ENCODE measurements at regions not wholly inside any gene's neighbourhood (a gene's known extent, or its start where the extent isn't known, plus 50 kb on each side); places are given as distances from the start of the nearest gene placed in this dataset.

GRCh38 chr18:25451077-25451658 lies 99.2 kb upstream of the ZNF521 start:
- H3K27me3 Mint-ChIP-seq (ENCODE audit: low read depth in 2 of 2) = peaks cover under 1 to 3% of the 10 kb centered on the region in 2 donors
- no peak overlapping the region for H3K27ac ChIP-seq (ENCODE audit: low read length)
- no peak for TF ChIP-seq CTCF (IDR thresholded peaks at IDR 0.05)
- no peak overlapping the region for H3K4me3 ChIP-seq (ENCODE audit: low read length)
- no peaks in the 10 kb centered on the region for H3K36me3 Mint-ChIP-seq
- no peak for ATAC-seq
- 91% methylated on average over 5 of the region's 5 CpGs for WGBS (ENCODE audit: insufficient coverage)
- H3K4me1 ChIP-seq (ENCODE audit: control insufficient read depth, insufficient read depth, low read length) = no peaks in the 10 kb centered on the region
- H3K36me3 ChIP-seq (ENCODE audit: control insufficient read depth, insufficient read depth, low read length) = no peaks in the 10 kb centered on the region
- intact Hi-C loops (cut with micrococcal nuclease) = no loop called here
- H3K9me3 Mint-ChIP-seq = peaks cover 2 to 7% of the 10 kb centered on the region in 2 donors
- H3K9me3 ChIP-seq (ENCODE audit: control insufficient read depth, insufficient read depth, low read length) = no peaks in the 10 kb centered on the region
- no peak overlapping the region for H3K27ac Mint-ChIP-seq
- DNase-seq = no peak
- H3K4me1 Mint-ChIP-seq = no peaks in the 10 kb centered on the region
- no peaks in the 10 kb centered on the region for H3K27me3 ChIP-seq (ENCODE audit: control insufficient read depth, insufficient read depth, low read length)
- H3K4me3 Mint-ChIP-seq = no peak overlapping the region

GRCh38 chr18:25449046-25449445 lies 97.1 kb upstream of the ZNF521 start:
- no peak overlapping the region for H3K4me3 Mint-ChIP-seq
- intact Hi-C loops (cut with micrococcal nuclease) = no loop called here
- Histone ChIP-seq H3K27me3 (ENCODE audit: control insufficient read depth, insufficient read depth, low read length) (no peaks in the 10 kb centered on the region), H3K27ac (ENCODE audit: low read length) (no peak overlapping the region), H3K4me3 (ENCODE audit: low read length) (no peak overlapping the region), H3K9me3 (ENCODE audit: control insufficient read depth, insufficient read depth, low read length) (no peaks in the 10 kb centered on the region), H3K4me1 (ENCODE audit: control insufficient read depth, insufficient read depth, low read length) (no peaks in the 10 kb centered on the region), H3K36me3 (ENCODE audit: control insufficient read depth, insufficient read depth, low read length) (no peaks in the 10 kb centered on the region)
- peaks cover 2 to 7% of the 10 kb centered on the region in 2 donors for H3K9me3 Mint-ChIP-seq
- no peaks in the 10 kb centered on the region for H3K36me3 Mint-ChIP-seq
- no peak for TF ChIP-seq CTCF (IDR thresholded peaks at IDR 0.05)
- no peaks in the 10 kb centered on the region for H3K4me1 Mint-ChIP-seq
- H3K27ac Mint-ChIP-seq = no peak overlapping the region
- no peak for DNase-seq
- peaks cover 0 to 3% of the 10 kb centered on the region in 2 donors for H3K27me3 Mint-ChIP-seq (ENCODE audit: low read depth in 2 of 2)
- no peak for ATAC-seq

GRCh38 chr18:25446972-25447371 lies 95.0 kb upstream of the ZNF521 start:
- Histone ChIP-seq H3K27me3 (ENCODE audit: control insufficient read depth, insufficient read depth, low read length) (no peaks in the 10 kb centered on the region), H3K4me1 (ENCODE audit: control insufficient read depth, insufficient read depth, low read length) (no peaks in the 10 kb centered on the region), H3K27ac (ENCODE audit: low read length) (no peak overlapping the region), H3K9me3 (ENCODE audit: control insufficient read depth, insufficient read depth, low read length) (no peaks in the 10 kb centered on the region), H3K4me3 (ENCODE audit: low read length) (no peak overlapping the region), H3K36me3 (ENCODE audit: control insufficient read depth, insufficient read depth, low read length) (no peaks in the 10 kb centered on the region)
- WGBS (ENCODE audit: insufficient coverage) = 5% methylated on average over 1 of the region's 3 CpGs
- intact Hi-C loops (cut with micrococcal nuclease) = no loop called here
- H3K9me3 Mint-ChIP-seq = peaks cover 2 to 7% of the 10 kb centered on the region in 2 donors
- ATAC-seq (no peak), DNase-seq (no peak)
- no peak for TF ChIP-seq CTCF (IDR thresholded peaks at IDR 0.05)
- H3K4me1 Mint-ChIP-seq = no peaks in the 10 kb centered on the region
- no peak overlapping the region for H3K27ac Mint-ChIP-seq
- no peak overlapping the region for H3K4me3 Mint-ChIP-seq
- H3K27me3 Mint-ChIP-seq (ENCODE audit: low read depth in 2 of 2) = peaks cover 0 to 3% of the 10 kb centered on the region in 2 donors
- H3K36me3 Mint-ChIP-seq = no peaks in the 10 kb centered on the region

- H3K4me1 Mint-ChIP-seq = no peaks in the 10 kb centered on the region
- no peak for DNase-seq
- 90% methylated on average over 5 of the region's 5 CpGs for WGBS (ENCODE audit: insufficient coverage)
Observed at GRCh38 chr18:25445430-25445829, 93.5 kb upstream of the ZNF521 start.

More at GRCh38 chr18:25445430-25445829, 93.5 kb upstream of the ZNF521 start:
- Histone ChIP-seq H3K9me3 (ENCODE audit: control insufficient read depth, insufficient read depth, low read length) (no peaks in the 10 kb centered on the region), H3K4me1 (ENCODE audit: control insufficient read depth, insufficient read depth, low read length) (no peaks in the 10 kb centered on the region), H3K4me3 (ENCODE audit: low read length) (no peak overlapping the region), H3K27me3 (ENCODE audit: control insufficient read depth, insufficient read depth, low read length) (no peaks in the 10 kb centered on the region), H3K36me3 (ENCODE audit: control insufficient read depth, insufficient read depth, low read length) (no peaks in the 10 kb centered on the region), H3K27ac (ENCODE audit: low read length) (no peak overlapping the region)
- no peak overlapping the region for H3K27ac Mint-ChIP-seq
- no peaks in the 10 kb centered on the region for H3K36me3 Mint-ChIP-seq
- intact Hi-C loops (cut with micrococcal nuclease) = no loop called here
- H3K27me3 Mint-ChIP-seq (ENCODE audit: low read depth in 2 of 2) = peaks cover 0 to 3% of the 10 kb centered on the region in 2 donors
- no peak for ATAC-seq
- no peak for TF ChIP-seq CTCF (IDR thresholded peaks at IDR 0.05)
- H3K9me3 Mint-ChIP-seq = peaks cover 2 to 3% of the 10 kb centered on the region in 2 donors
- no peak overlapping the region for H3K4me3 Mint-ChIP-seq

All from natural killer cell (primary cell).